ENCODE measurements at regions not wholly inside any gene's neighbourhood (a gene's known extent, or its start where the extent isn't known, plus 50 kb on each side); places are given as distances from the start of the nearest gene placed in this dataset.

- H3K27ac ChIP-seq = no peak overlapping the region
- no peaks in the 10 kb centered on the region for H3K36me3 ChIP-seq (ENCODE audit: insufficient read depth, low read length)
- no peaks in the 10 kb centered on the region for H3K9me3 ChIP-seq (ENCODE audit: low read depth, low read length)
- H3K9ac ChIP-seq (ENCODE audit: insufficient read length) = no peak overlapping the region
- TF ChIP-seq EZH2 (IDR thresholded peaks at IDR 0.05) (no peak), POLR2AphosphoS5 (IDR thresholded peaks at IDR 0.05; ENCODE audit: borderline replicate concordance, low read depth, low read length) (no peak), FOXP2 (optimal IDR thresholded peaks at IDR 0.05; ENCODE audit: control extremely low read depth, extremely low read length, insufficient read depth) (no peak)
- no peak overlapping the region for H3K4me3 ChIP-seq
- no peak for DNase-seq (ENCODE audit: low read depth, low spot score)
Measured at GRCh38 chr1:82052563-82052962, 251.8 kb downstream of the ADGRL2 start.

- no peaks in the 10 kb centered on the region for H3K36me3 ChIP-seq (ENCODE audit: insufficient read depth, low read length)
- H3K27ac ChIP-seq = no peak overlapping the region
- H3K4me3 ChIP-seq = no peak overlapping the region
- no peak overlapping the region for H3K9ac ChIP-seq (ENCODE audit: insufficient read length)
- DNase-seq (ENCODE audit: low read depth, low spot score) = no peak
- no peaks in the 10 kb centered on the region for H3K9me3 ChIP-seq (ENCODE audit: low read depth, low read length)
- TF ChIP-seq FOXP2 (optimal IDR thresholded peaks at IDR 0.05; ENCODE audit: control extremely low read depth, extremely low read length, insufficient read depth) = no peak
- no peak for TF ChIP-seq EZH2 (IDR thresholded peaks at IDR 0.05)
- TF ChIP-seq POLR2AphosphoS5 (IDR thresholded peaks at IDR 0.05; ENCODE audit: borderline replicate concordance, low read depth, low read length) = no peak
Measured at GRCh38 chr1:82048596-82048995, 247.9 kb downstream of the ADGRL2 start.

- DNase-seq (ENCODE audit: low read depth, low spot score) = no peak
- TF ChIP-seq FOXP2 (optimal IDR thresholded peaks at IDR 0.05; ENCODE audit: control extremely low read depth, extremely low read length, insufficient read depth) = no peak
- TF ChIP-seq EZH2 (IDR thresholded peaks at IDR 0.05) = no peak
- TF ChIP-seq POLR2AphosphoS5 (IDR thresholded peaks at IDR 0.05; ENCODE audit: borderline replicate concordance, low read depth, low read length) = no peak
- no peaks in the 10 kb centered on the region for H3K36me3 ChIP-seq (ENCODE audit: insufficient read depth, low read length)
- no peak overlapping the region for H3K4me3 ChIP-seq
- H3K9me3 ChIP-seq (ENCODE audit: low read depth, low read length) = no peaks in the 10 kb centered on the region
- no peak overlapping the region for H3K9ac ChIP-seq (ENCODE audit: insufficient read length)
- H3K27ac ChIP-seq = no peak overlapping the region
Measured at GRCh38 chr1:82045221-82045620, 244.5 kb downstream of the ADGRL2 start.

- Histone ChIP-seq H3K9ac (ENCODE audit: insufficient read length) (no peak overlapping the region), H3K9me3 (ENCODE audit: low read depth, low read length) (no peaks in the 10 kb centered on the region), H3K4me3 (no peak overlapping the region), H3K27ac (no peak overlapping the region), H3K36me3 (ENCODE audit: insufficient read depth, low read length) (no peaks in the 10 kb centered on the region)
- TF ChIP-seq FOXP2 (optimal IDR thresholded peaks at IDR 0.05; ENCODE audit: control extremely low read depth, extremely low read length, insufficient read depth) = no peak
- TF ChIP-seq EZH2 (IDR thresholded peaks at IDR 0.05) = no peak
- no peak for TF ChIP-seq POLR2AphosphoS5 (IDR thresholded peaks at IDR 0.05; ENCODE audit: borderline replicate concordance, low read depth, low read length)
- no peak for DNase-seq (ENCODE audit: low read depth, low spot score)
Measured at GRCh38 chr1:82044536-82044935, 243.8 kb downstream of the ADGRL2 start.

- no peak for TF ChIP-seq FOXP2 (optimal IDR thresholded peaks at IDR 0.05; ENCODE audit: control extremely low read depth, extremely low read length, insufficient read depth)
- TF ChIP-seq EZH2 (IDR thresholded peaks at IDR 0.05) = no peak
- no peak for TF ChIP-seq POLR2AphosphoS5 (IDR thresholded peaks at IDR 0.05; ENCODE audit: borderline replicate concordance, low read depth, low read length)
- Histone ChIP-seq H3K4me3 (no peak overlapping the region), H3K36me3 (ENCODE audit: insufficient read depth, low read length) (no peaks in the 10 kb centered on the region), H3K9ac (ENCODE audit: insufficient read length) (no peak overlapping the region), H3K9me3 (ENCODE audit: low read depth, low read length) (no peaks in the 10 kb centered on the region), H3K27ac (no peak overlapping the region)
- no peak for DNase-seq (ENCODE audit: low read depth, low spot score)
Measured at GRCh38 chr1:82044111-82044510, 243.4 kb downstream of the ADGRL2 start.

GRCh38 chr1:82042306-82043060 is 241.7 kb downstream of the ADGRL2 start:
- no peak for TF ChIP-seq EZH2 (IDR thresholded peaks at IDR 0.05)
- TF ChIP-seq FOXP2 (optimal IDR thresholded peaks at IDR 0.05; ENCODE audit: control extremely low read depth, extremely low read length, insufficient read depth) = no peak
- TF ChIP-seq POLR2AphosphoS5 (IDR thresholded peaks at IDR 0.05; ENCODE audit: borderline replicate concordance, low read depth, low read length) = no peak
- Histone ChIP-seq H3K9me3 (ENCODE audit: low read depth, low read length) (no peaks in the 10 kb centered on the region), H3K36me3 (ENCODE audit: insufficient read depth, low read length) (no peaks in the 10 kb centered on the region), H3K4me3 (no peak overlapping the region), H3K9ac (ENCODE audit: insufficient read length) (no peak overlapping the region), H3K27ac (no peak overlapping the region)
- DNase-seq (ENCODE audit: low read depth, low spot score) = no peak

Data from SK-N-MC (cell line).